ENCODE measurements at regions not wholly inside any gene's neighbourhood (a gene's known extent, or its start where the extent isn't known, plus 50 kb on each side); places are given as distances from the start of the nearest gene placed in this dataset.

- POLR2A ChIA-PET: no interaction called here
Measured at GRCh38 chr3:5297895-5298294, 110.4 kb downstream of the EDEM1 start.

GRCh38 chr3:5298453-5298852, 110.9 kb downstream of the EDEM1 start:
- Histone ChIP-seq H3K27ac (ENCODE audit: low read depth, low read length) (no peak overlapping the region), H3K27me3 (ENCODE audit: insufficient read depth, low read length, poor library complexity, severe bottlenecking) (no peaks in the 10 kb centered on the region), H3K4me3 (ENCODE audit: low read length) (no peak overlapping the region), H3K36me3 (ENCODE audit: insufficient read depth, low read length) (no peaks in the 10 kb centered on the region), H3K4me1 (ENCODE audit: insufficient read depth, low read length) (no peaks in the 10 kb centered on the region), H3K9me3 (ENCODE audit: low read length) (no peaks in the 10 kb centered on the region)
- Mint-ChIP-seq H3K4me1 (peaks cover 4 to 7% (median 7%) of the 10 kb centered on the region in 3 donors), H3K9me3 (no peaks in the 10 kb centered on the region), H3K36me3 (peaks cover 0 to 2% (median 0%) of the 10 kb centered on the region in 3 donors), H3K27ac (no peak overlapping the region), H3K4me3 (no peak overlapping the region), H3K27me3 (peaks cover 4 to 16% of the 10 kb centered on the region in 2 donors)
- ChIA-PET CTCF (interaction anchor here (1.0 kb wide), 1 partner anchor 16 kb away, joined by 3 read pairs; no protein-coding TSS in a partner anchor), POLR2A (no interaction called here)
- no peak for DNase-seq

More at GRCh38 chr3:5297895-5298294, 110.4 kb downstream of the EDEM1 start:
- no peaks in the 10 kb centered on the region for H3K9me3 Mint-ChIP-seq
- peaks cover 4 to 12% of the 10 kb centered on the region in 2 donors for H3K27me3 Mint-ChIP-seq
- Histone ChIP-seq H3K4me1 (ENCODE audit: insufficient read depth, low read length) (no peaks in the 10 kb centered on the region), H3K27ac (ENCODE audit: low read depth, low read length) (no peak overlapping the region), H3K4me3 (ENCODE audit: low read length) (no peak overlapping the region), H3K27me3 (ENCODE audit: insufficient read depth, low read length, poor library complexity, severe bottlenecking) (no peaks in the 10 kb centered on the region), H3K9me3 (ENCODE audit: low read length) (no peaks in the 10 kb centered on the region), H3K36me3 (ENCODE audit: insufficient read depth, low read length) (no peaks in the 10 kb centered on the region)
- no peak overlapping the region for H3K4me3 Mint-ChIP-seq
- H3K36me3 Mint-ChIP-seq: peaks cover 0 to 2% (median 0%) of the 10 kb centered on the region in 3 donors
- H3K27ac Mint-ChIP-seq: no peak overlapping the region
- CTCF ChIA-PET: interaction anchor here (1.0 kb wide), 1 partner anchor 16 kb away, joined by 3 read pairs; no protein-coding TSS in a partner anchor
- peaks cover 4 to 7% (median 7%) of the 10 kb centered on the region in 3 donors for H3K4me1 Mint-ChIP-seq
- no peak for DNase-seq

GRCh38 chr3:5299161-5299560, 111.7 kb downstream of the EDEM1 start:
- POLR2A ChIA-PET: no interaction called here
- no peak overlapping the region for H3K4me3 ChIP-seq (ENCODE audit: low read length)
- H3K27ac Mint-ChIP-seq: no peak overlapping the region
- peaks cover 4 to 7% (median 7%) of the 10 kb centered on the region in 3 donors for H3K4me1 Mint-ChIP-seq
- peaks cover 4 to 15% of the 10 kb centered on the region in 2 donors for H3K27me3 Mint-ChIP-seq
- no peak overlapping the region for H3K4me3 Mint-ChIP-seq
- peaks cover 0 to 2% (median 0%) of the 10 kb centered on the region in 3 donors for H3K36me3 Mint-ChIP-seq
- H3K27me3 ChIP-seq (ENCODE audit: insufficient read depth, low read length, poor library complexity, severe bottlenecking): no peaks in the 10 kb centered on the region
- no peak for DNase-seq
- no peak overlapping the region for H3K27ac ChIP-seq (ENCODE audit: low read depth, low read length)
- H3K4me1 ChIP-seq (ENCODE audit: insufficient read depth, low read length): no peaks in the 10 kb centered on the region
- no peaks in the 10 kb centered on the region for H3K36me3 ChIP-seq (ENCODE audit: insufficient read depth, low read length)
- H3K9me3 Mint-ChIP-seq: no peaks in the 10 kb centered on the region
- H3K9me3 ChIP-seq (ENCODE audit: low read length): no peaks in the 10 kb centered on the region
- CTCF ChIA-PET: no interaction called here

GRCh38 chr3:5300638-5301037, 113.1 kb downstream of the EDEM1 start:
- H3K4me3 ChIP-seq (ENCODE audit: low read length): no peak overlapping the region
- no peak for DNase-seq
- H3K9me3 Mint-ChIP-seq: no peaks in the 10 kb centered on the region
- CTCF ChIA-PET: no interaction called here
- H3K9me3 ChIP-seq (ENCODE audit: low read length): no peaks in the 10 kb centered on the region
- no peaks in the 10 kb centered on the region for H3K36me3 ChIP-seq (ENCODE audit: insufficient read depth, low read length)
- no peaks in the 10 kb centered on the region for H3K4me1 ChIP-seq (ENCODE audit: insufficient read depth, low read length)
- POLR2A ChIA-PET: no interaction called here
- peaks cover 4 to 7% (median 7%) of the 10 kb centered on the region in 3 donors for H3K4me1 Mint-ChIP-seq
- H3K27ac ChIP-seq (ENCODE audit: low read depth, low read length): no peak overlapping the region
- no peak overlapping the region for H3K4me3 Mint-ChIP-seq
- H3K36me3 Mint-ChIP-seq: no peaks in the 10 kb centered on the region
- H3K27me3 ChIP-seq (ENCODE audit: insufficient read depth, low read length, poor library complexity, severe bottlenecking): no peaks in the 10 kb centered on the region
- peaks cover 6 to 20% of the 10 kb centered on the region in 2 donors for H3K27me3 Mint-ChIP-seq
- H3K27ac Mint-ChIP-seq: no peak overlapping the region

- no peaks in the 10 kb centered on the region for H3K36me3 ChIP-seq (ENCODE audit: insufficient read depth, low read length)
- no peaks in the 10 kb centered on the region for H3K9me3 ChIP-seq (ENCODE audit: low read length)
- Mint-ChIP-seq H3K4me3 (no peak overlapping the region), H3K27ac (no peak overlapping the region), H3K9me3 (no peaks in the 10 kb centered on the region), H3K27me3 (peaks cover 9 to 24% of the 10 kb centered on the region in 2 donors), H3K4me1 (peaks cover under 1% of the 10 kb centered on the region in 3 donors), H3K36me3 (no peaks in the 10 kb centered on the region)
- no peak overlapping the region for H3K4me3 ChIP-seq (ENCODE audit: low read length)
- no peak overlapping the region for H3K27ac ChIP-seq (ENCODE audit: low read depth, low read length)
- no peak for DNase-seq
- no peaks in the 10 kb centered on the region for H3K4me1 ChIP-seq (ENCODE audit: insufficient read depth, low read length)
- CTCF ChIA-PET: no interaction called here
- H3K27me3 ChIP-seq (ENCODE audit: insufficient read depth, low read length, poor library complexity, severe bottlenecking): no peaks in the 10 kb centered on the region
- POLR2A ChIA-PET: no interaction called here
Measured at GRCh38 chr3:5301651-5302297, 114.3 kb downstream of the EDEM1 start.

- no peaks in the 10 kb centered on the region for H3K36me3 Mint-ChIP-seq
- no peak overlapping the region for H3K4me3 ChIP-seq (ENCODE audit: low read length)
- DNase-seq: no peak
- H3K27me3 Mint-ChIP-seq: peaks cover 9 to 24% of the 10 kb centered on the region in 2 donors
- H3K4me3 Mint-ChIP-seq: no peak overlapping the region
- no peak overlapping the region for H3K27ac ChIP-seq (ENCODE audit: low read depth, low read length)
- no peaks in the 10 kb centered on the region for H3K4me1 Mint-ChIP-seq
- CTCF ChIA-PET: no interaction called here
- no peaks in the 10 kb centered on the region for H3K27me3 ChIP-seq (ENCODE audit: insufficient read depth, low read length, poor library complexity, severe bottlenecking)
- no peaks in the 10 kb centered on the region for H3K36me3 ChIP-seq (ENCODE audit: insufficient read depth, low read length)
- POLR2A ChIA-PET: no interaction called here
- H3K27ac Mint-ChIP-seq: no peak overlapping the region
- H3K4me1 ChIP-seq (ENCODE audit: insufficient read depth, low read length): no peaks in the 10 kb centered on the region
- no peaks in the 10 kb centered on the region for H3K9me3 Mint-ChIP-seq
- H3K9me3 ChIP-seq (ENCODE audit: low read length): no peaks in the 10 kb centered on the region
Measured at GRCh38 chr3:5302661-5303060, 115.2 kb downstream of the EDEM1 start.

- no peak overlapping the region for H3K27ac ChIP-seq (ENCODE audit: low read depth, low read length)
- no peaks in the 10 kb centered on the region for H3K4me1 Mint-ChIP-seq
- peaks cover 7 to 23% of the 10 kb centered on the region in 2 donors for H3K27me3 Mint-ChIP-seq
- no peaks in the 10 kb centered on the region for H3K9me3 ChIP-seq (ENCODE audit: low read length)
- no peaks in the 10 kb centered on the region for H3K36me3 Mint-ChIP-seq
- no peak overlapping the region for H3K4me3 ChIP-seq (ENCODE audit: low read length)
- no peaks in the 10 kb centered on the region for H3K36me3 ChIP-seq (ENCODE audit: insufficient read depth, low read length)
- DNase-seq: no peak
- no peaks in the 10 kb centered on the region for H3K9me3 Mint-ChIP-seq
- ChIA-PET CTCF (no interaction called here), POLR2A (no interaction called here)
- no peaks in the 10 kb centered on the region for H3K27me3 ChIP-seq (ENCODE audit: insufficient read depth, low read length, poor library complexity, severe bottlenecking)
- no peaks in the 10 kb centered on the region for H3K4me1 ChIP-seq (ENCODE audit: insufficient read depth, low read length)
- no peak overlapping the region for H3K4me3 Mint-ChIP-seq
- no peak overlapping the region for H3K27ac Mint-ChIP-seq
Measured at GRCh38 chr3:5304188-5304587, 116.7 kb downstream of the EDEM1 start.

GRCh38 chr3:5304789-5305683, 117.5 kb downstream of the EDEM1 start:
- Mint-ChIP-seq H3K36me3 (no peaks in the 10 kb centered on the region), H3K27me3 (peaks cover 7 to 20% of the 10 kb centered on the region in 2 donors), H3K27ac (no peak overlapping the region), H3K9me3 (no peaks in the 10 kb centered on the region), H3K4me1 (no peaks in the 10 kb centered on the region), H3K4me3 (no peak overlapping the region)
- Histone ChIP-seq H3K9me3 (ENCODE audit: low read length) (no peaks in the 10 kb centered on the region), H3K27me3 (ENCODE audit: insufficient read depth, low read length, poor library complexity, severe bottlenecking) (no peaks in the 10 kb centered on the region), H3K4me3 (ENCODE audit: low read length) (no peak overlapping the region), H3K4me1 (ENCODE audit: insufficient read depth, low read length) (no peaks in the 10 kb centered on the region), H3K36me3 (ENCODE audit: insufficient read depth, low read length) (no peaks in the 10 kb centered on the region), H3K27ac (ENCODE audit: low read depth, low read length) (no peak overlapping the region)
- POLR2A ChIA-PET: no interaction called here
- CTCF ChIA-PET: no interaction called here
- DNase-seq: peak in 1 of 5 donors; percentile 2
